GM12878 (cell line): ENCODE measurements at regions not wholly inside any gene's neighbourhood (a gene's known extent, or its start where the extent isn't known, plus 50 kb on each side); places are given as distances from the start of the nearest gene placed in this dataset.

ENCODE experiments used
- BACH1 ChIP-seq: fragments of 450-650 bp; IDR thresholded peaks from 2 replicates; pipeline ENCODE4 v1.6.1; 2017; ENCODE audit warnings: mild to moderate bottlenecking, borderline replicate concordance
- E2F4 ChIP-seq: IDR thresholded peaks from 2 replicates; pipeline ENCODE4 v1.6.1; 2012; ENCODE audit warnings: low read depth, low read length, improper control_type of control experiment
- E4F1 ChIP-seq: fragments of 450-650 bp; IDR thresholded peaks from 2 replicates; pipeline ENCODE4 v1.6.1; 2018; ENCODE audit warnings: borderline replicate concordance, mild to moderate bottlenecking; ENCODE audit not compliant: partially characterized antibody
- EP300 ChIP-seq, 2 experiments: fragments of 150-350 bp in 1 of 2; IDR thresholded peaks; 2 replicates each; pipeline ENCODE4 v1.6.1; 2011 to 2012; ENCODE audit warnings: low read depth in 2 of 2, low read length in 2 of 2, borderline replicate concordance in 1 of 2, improper control_type of control experiment in 1 of 2, inconsistent platforms in 1 of 2; ENCODE audit not compliant: control insufficient read depth in 1 of 2
- FOS ChIP-seq: IDR thresholded peaks from 3 replicates; pipeline ENCODE4 v1.6.1; 2011; ENCODE audit warnings: borderline replicate concordance; ENCODE audit not compliant: insufficient read length; ENCODE audit errors: extremely low read depth
- FOXK2 ChIP-seq: fragments of 450-650 bp; IDR thresholded peaks from 2 replicates; pipeline ENCODE4 v1.6.1; 2017; ENCODE audit warnings: mild to moderate bottlenecking, moderate library complexity
- KLF5 ChIP-seq: fragments of 450-650 bp; IDR thresholded peaks from 2 replicates; pipeline ENCODE4 v1.6.1; 2014; ENCODE audit warnings: mild to moderate bottlenecking; ENCODE audit not compliant: partially characterized antibody
- MAX ChIP-seq: IDR thresholded peaks from 2 replicates; pipeline ENCODE4 v1.6.1; 2012; ENCODE audit warnings: low read depth, low read length, improper control_type of control experiment
- MEF2A ChIP-seq: IDR thresholded peaks from 2 replicates; pipeline ENCODE4 v1.6.1; 2011; ENCODE audit warnings: low read depth, mild to moderate bottlenecking, low read length, moderate library complexity; ENCODE audit not compliant: insufficient read depth
- MYC ChIP-seq: IDR thresholded peaks from 2 replicates; pipeline ENCODE4 v1.6.1; 2011; ENCODE audit warnings: mild to moderate bottlenecking, low read length, moderate library complexity, inconsistent platforms; ENCODE audit not compliant: insufficient read depth, insufficient replicate concordance, insufficient read length, severe bottlenecking
- NFIC ChIP-seq: IDR thresholded peaks from 2 replicates; pipeline ENCODE4 v1.6.1; 2012; ENCODE audit warnings: low read depth, mild to moderate bottlenecking, inconsistent platforms, low read length, moderate library complexity
- NFYB ChIP-seq: IDR thresholded peaks from 2 replicates; pipeline ENCODE4 v1.6.1; 2011; ENCODE audit warnings: low read depth, mild to moderate bottlenecking, low read length, improper control_type of control experiment, moderate library complexity; ENCODE audit not compliant: insufficient read depth
- PBX3 ChIP-seq: IDR thresholded peaks from 2 replicates; pipeline ENCODE4 v1.6.1; 2011; ENCODE audit warnings: mild to moderate bottlenecking, low read depth, low read length, moderate library complexity; ENCODE audit not compliant: insufficient replicate concordance
- PKNOX1 ChIP-seq: fragments of 450-650 bp; IDR thresholded peaks from 2 replicates; pipeline ENCODE4 v1.6.1; 2016; ENCODE audit warnings: mild to moderate bottlenecking
- POLR2A ChIP-seq: IDR thresholded peaks from 2 replicates; pipeline ENCODE4 v1.6.1; 2011; ENCODE audit warnings: low read depth, mild to moderate bottlenecking, low read length
- POU2F2 ChIP-seq: IDR thresholded peaks from 3 replicates; pipeline ENCODE4 v1.6.1; 2011; ENCODE audit warnings: low read depth, mild to moderate bottlenecking, low read length, borderline replicate concordance
- SPI1 ChIP-seq: IDR thresholded peaks from 2 replicates; pipeline ENCODE4 v1.6.1; 2011; ENCODE audit warnings: low read depth, mild to moderate bottlenecking, low read length, moderate library complexity, borderline replicate concordance; ENCODE audit not compliant: insufficient read depth
- YBX1 ChIP-seq: fragments of 450-650 bp; IDR thresholded peaks from 2 replicates; pipeline ENCODE4 v1.6.1; 2016; ENCODE audit warnings: antibody characterized with exemption
- YY1 ChIP-seq: IDR thresholded peaks from 2 replicates; pipeline ENCODE4 v1.6.1; 2011; ENCODE audit warnings: low read depth, mild to moderate bottlenecking, low read length

GRCh38 chr2:147499785-147500184 lies 345.0 kb upstream of the ACVR2A start (continued):
- peak; percentile 93 for TF ChIP-seq PKNOX1
- TF ChIP-seq BACH1, result no peak
- TF ChIP-seq NFIC, result peak; percentile 49
- no peak for TF ChIP-seq FOS
- TF ChIP-seq MAX, result no peak
- no peak for TF ChIP-seq YBX1
- peak; percentile 55; the same call in 1 of the 2 replicates for TF ChIP-seq NFYB
- TF ChIP-seq POU2F2, result no peak
- no peak for TF ChIP-seq POLR2A
- TF ChIP-seq YY1, result no peak
- no peak for TF ChIP-seq FOXK2
- TF ChIP-seq PBX3, result peak; percentile 48
- TF ChIP-seq KLF5, result no peak
- no peak for TF ChIP-seq SPI1
- no peak for TF ChIP-seq EP300 (IDR thresholded peaks at IDR 0.05; ENCODE audit: borderline replicate concordance in 1 of 2, control insufficient read depth in 1 of 2, low read depth in 2 of 2, low read length in 2 of 2)
- no peak for TF ChIP-seq E4F1
- TF ChIP-seq MEF2A, result no peak
- TF ChIP-seq E2F4, result no peak
- no peak for TF ChIP-seq MYC
